Liver (tissue), 3 donors: ENCODE measurements at regions not wholly inside any gene's neighbourhood (a gene's known extent, or its start where the extent isn't known, plus 50 kb on each side); places are given as distances from the start of the nearest gene placed in this dataset.

Experiments
- CTCF ChIP-seq: fragments of 150-350 bp; IDR thresholded peaks from 2 replicates; pipeline ENCODE4 v1.5.1; 2017; ENCODE audit warnings: improper control_type of control experiment, low read depth, low read length; ENCODE audit not compliant: missing input control
- TAF1 ChIP-seq: conservative IDR thresholded peaks from 2 replicates; pipeline ENCODE4 v1.6.1; 2016; ENCODE audit warnings: antibody characterized with exemption, mild to moderate bottlenecking
- YY1 ChIP-seq: IDR thresholded peaks from 2 replicates; pipeline ENCODE4 v1.6.1; 2016; ENCODE audit warnings: antibody characterized with exemption, mild to moderate bottlenecking
- donor health status: healthy.
- donor health status: healthy.

DNA sequence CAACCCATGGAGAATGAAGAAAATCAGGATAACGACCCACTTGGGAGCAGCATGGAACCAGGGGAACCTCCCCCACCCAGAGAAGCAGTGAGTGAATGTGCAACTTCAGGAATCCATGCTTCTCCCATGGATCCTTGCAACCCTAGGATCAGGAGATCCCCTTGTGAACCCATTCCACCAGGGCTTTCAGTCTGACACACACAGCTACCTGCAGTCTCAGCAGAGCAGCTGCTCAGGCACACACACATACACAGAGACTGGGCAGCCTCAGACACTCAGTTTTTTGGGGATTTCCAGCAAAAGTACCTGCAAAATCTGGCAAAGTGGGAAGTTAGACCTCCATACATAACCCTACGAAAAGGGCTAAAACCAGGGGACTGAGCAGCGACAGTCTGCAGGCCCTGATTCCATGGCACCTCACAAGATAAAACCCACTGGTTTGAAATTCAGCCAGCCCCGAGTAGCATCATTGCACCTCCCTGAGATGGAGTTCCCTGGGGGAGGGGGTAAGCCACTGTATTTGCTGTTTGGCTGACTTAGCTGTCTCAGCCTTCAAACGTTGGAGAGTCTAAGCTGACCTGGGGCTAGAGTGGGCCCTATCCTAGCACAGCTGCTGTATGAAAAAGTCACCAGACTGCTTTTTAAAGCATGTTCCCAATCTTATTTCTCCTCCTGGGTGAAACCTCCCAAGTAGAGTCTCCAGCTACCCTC lies 737.5 kb upstream of the NDST4 start:
- no peak for TF ChIP-seq TAF1
- TF ChIP-seq YY1: no peak
- no peak for TF ChIP-seq CTCF
